HG03378 (cell line): ENCODE measurements at regions not wholly inside any gene's neighbourhood (a gene's known extent, or its start where the extent isn't known, plus 50 kb on each side); places are given as distances from the start of the nearest gene placed in this dataset.
"Not testable (repeated sequence)": the region's sequence is repeated elsewhere in the genome, so short reads cannot be mapped to it uniquely, and the experiment has no call there.

Source experiments
- ATAC-seq: cut with Tn5 transposase; IDR thresholded peaks from one replicate; pipeline ENCODE4 v1.9.1; 2021; ENCODE audit warnings: mild to moderate bottlenecking, moderate library complexity; ENCODE audit not compliant: unreplicated experiment

GRCh38 chr7:138313829-138314178 is 146.3 kb upstream of the TRIM24 start:
- ATAC-seq, result no peak

GRCh38 chr7:138316421-138317043 is 143.5 kb upstream of the TRIM24 start:
- peak; percentile 99 for ATAC-seq

- no peak for ATAC-seq
Measured at GRCh38 chr7:138317044-138317596, 142.9 kb upstream of the TRIM24 start.

DNA sequence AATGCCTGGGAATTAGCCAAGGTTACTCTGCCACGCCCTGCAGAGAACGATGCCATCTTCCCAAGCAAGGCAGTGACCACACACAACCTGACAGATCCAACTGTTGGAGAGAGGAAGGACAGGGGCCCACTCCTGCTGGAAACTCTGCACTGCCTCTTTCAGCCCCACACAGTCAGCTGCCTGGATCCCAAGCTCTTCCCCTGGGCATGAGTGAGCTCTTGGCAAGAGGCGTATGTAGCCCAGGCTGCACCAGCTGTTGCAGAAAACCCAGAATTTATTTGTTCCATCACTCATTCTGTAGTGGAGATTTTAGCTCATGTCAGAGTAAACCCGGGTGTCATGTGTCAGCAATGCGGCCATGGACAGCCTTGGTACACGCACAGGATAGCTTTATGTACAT is 135.1 kb upstream of the TRIM24 start:
- ATAC-seq, result no peak

- no peak for ATAC-seq
Measured at GRCh38 chr7:138325434-138325833, 134.6 kb upstream of the TRIM24 start.

DNA sequence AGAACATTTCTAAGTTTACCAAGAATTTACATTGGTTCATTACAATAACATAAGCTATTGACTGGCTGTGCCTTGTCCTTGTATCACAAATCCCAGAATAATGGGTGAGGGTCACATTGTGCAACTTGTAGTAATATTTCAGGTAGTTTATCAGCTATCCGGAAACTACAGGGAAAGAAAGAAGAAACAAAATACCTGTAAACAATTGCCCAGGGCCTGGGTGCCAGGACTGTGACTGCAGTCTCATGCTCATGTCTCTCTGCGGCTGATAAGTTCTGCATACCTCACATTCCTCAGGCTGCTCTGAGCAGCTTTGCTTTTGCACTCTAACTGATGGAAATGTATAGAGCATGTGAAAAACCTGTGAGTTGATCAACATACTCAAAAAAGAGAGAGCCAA is 131.8 kb upstream of the TRIM24 start:
- ATAC-seq, result no peak

GRCh38 chr7:138332850-138333249 is 127.2 kb upstream of the TRIM24 start:
- ATAC-seq, result not testable (repeated sequence)

GRCh38 chr7:138338361-138338760 is 121.7 kb upstream of the TRIM24 start:
- ATAC-seq, result no peak

DNA sequence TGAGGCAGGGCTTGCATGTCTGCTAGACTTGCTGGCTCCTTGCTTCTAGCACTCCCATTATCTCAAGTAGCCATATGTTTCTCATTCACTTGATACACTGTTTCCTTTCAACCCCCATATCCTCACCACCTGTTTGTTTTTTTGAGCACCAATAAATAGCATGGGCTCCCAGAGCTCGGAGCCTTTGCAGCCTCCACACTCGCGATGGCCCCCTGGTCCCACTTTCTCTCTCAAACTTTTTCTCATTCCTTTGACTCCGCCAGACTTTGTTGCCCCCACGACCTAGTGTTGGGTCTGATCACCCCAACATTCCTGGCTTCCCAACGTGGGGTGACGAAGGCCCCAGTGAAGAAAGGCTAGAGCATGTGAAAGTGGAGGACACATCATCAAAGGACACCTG is 120.8 kb upstream of the TRIM24 start:
- not testable (repeated sequence) for ATAC-seq

DNA sequence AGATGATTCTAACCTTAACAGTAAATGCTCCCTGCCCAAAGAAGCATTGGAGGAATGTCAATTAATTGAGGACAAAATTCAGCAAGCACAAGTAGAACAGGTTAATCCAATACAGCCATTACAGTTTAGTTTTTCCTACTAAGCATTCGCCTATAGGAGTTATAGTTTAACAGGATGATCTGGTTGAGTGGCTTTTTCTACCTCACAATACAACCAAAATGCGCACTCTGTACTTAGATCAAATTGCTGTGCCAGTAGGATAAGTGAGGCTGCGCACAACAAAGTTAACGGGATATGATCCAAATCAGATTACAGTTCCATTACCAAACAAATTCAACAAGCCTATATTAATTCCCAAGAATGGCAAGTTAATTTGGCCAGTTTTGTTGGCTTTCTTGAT is 117.1 kb upstream of the TRIM24 start:
- no peak for ATAC-seq

GRCh38 chr7:138345567-138345966 is 114.5 kb upstream of the TRIM24 start:
- no peak for ATAC-seq

GRCh38 chr7:138346975-138347374 is 113.1 kb upstream of the TRIM24 start:
- no peak for ATAC-seq

GRCh38 chr7:138349841-138350700 is 110.0 kb upstream of the TRIM24 start:
- no peak for ATAC-seq

GRCh38 chr7:138350701-138351357 is 109.2 kb upstream of the TRIM24 start:
- ATAC-seq, result no peak

- no peak for ATAC-seq
Measured at GRCh38 chr7:138352570-138353461, 107.2 kb upstream of the TRIM24 start.

GRCh38 chr7:138354066-138354465 is 106.0 kb upstream of the TRIM24 start:
- ATAC-seq, result no peak

DNA sequence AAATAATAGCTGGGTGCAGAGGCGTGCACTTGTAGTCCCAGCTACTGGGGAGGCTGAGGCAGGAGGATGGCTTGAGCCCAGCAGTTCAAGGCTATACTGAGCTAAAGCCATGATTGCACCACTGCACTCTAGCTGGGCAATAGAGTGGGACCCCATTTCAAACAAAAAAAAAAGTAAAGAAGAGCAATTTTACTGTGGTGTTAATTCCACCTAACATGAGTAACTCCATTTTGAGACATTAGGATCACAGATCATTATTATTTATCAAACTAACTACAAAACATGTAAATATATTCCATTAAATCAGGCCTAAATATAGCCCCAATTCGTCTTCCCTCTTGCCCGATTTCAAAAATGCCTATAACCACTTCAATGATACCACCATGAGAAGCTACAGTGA is 104.8 kb upstream of the TRIM24 start:
- ATAC-seq, result no peak

DNA sequence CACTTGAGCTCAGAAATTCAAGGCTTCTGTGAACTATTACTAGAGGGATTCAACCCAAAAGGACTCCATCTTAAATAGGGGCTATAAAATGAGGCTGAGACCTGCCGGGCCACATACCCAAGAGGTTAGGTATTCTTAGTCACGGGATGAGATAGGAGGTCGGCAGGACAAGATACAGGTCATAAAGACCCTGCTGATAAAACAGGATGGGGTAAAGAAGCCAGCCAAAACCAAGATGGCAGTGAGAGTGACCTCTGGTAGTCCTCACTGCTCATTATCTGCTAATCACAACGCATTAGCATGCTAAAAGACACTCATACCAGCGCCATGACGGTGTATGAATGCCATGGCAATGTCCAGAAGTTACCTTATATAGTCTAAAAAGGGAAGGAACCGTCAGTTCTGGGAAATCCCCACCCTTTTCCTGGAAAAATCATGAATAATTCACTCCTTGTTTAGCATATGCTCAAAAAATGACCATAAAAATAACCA is 101.2 kb upstream of the TRIM24 start:
- no peak for ATAC-seq

- ATAC-seq, result no peak
Measured at GRCh38 chr7:138359870-138360559, 100.0 kb upstream of the TRIM24 start.

GRCh38 chr7:138363721-138364120 is 96.3 kb upstream of the TRIM24 start:
- no peak for ATAC-seq
